ENCODE measurements at regions not wholly inside any gene's neighbourhood (a gene's known extent, or its start where the extent isn't known, plus 50 kb on each side); places are given as distances from the start of the nearest gene placed in this dataset.
A peak's percentile ranks its signal among the peaks of the same experiment; 100 is the strongest.
"Not testable (repeated sequence)": the region's sequence is repeated elsewhere in the genome, so short reads cannot be mapped to it uniquely, and the experiment has no call there.

DNA sequence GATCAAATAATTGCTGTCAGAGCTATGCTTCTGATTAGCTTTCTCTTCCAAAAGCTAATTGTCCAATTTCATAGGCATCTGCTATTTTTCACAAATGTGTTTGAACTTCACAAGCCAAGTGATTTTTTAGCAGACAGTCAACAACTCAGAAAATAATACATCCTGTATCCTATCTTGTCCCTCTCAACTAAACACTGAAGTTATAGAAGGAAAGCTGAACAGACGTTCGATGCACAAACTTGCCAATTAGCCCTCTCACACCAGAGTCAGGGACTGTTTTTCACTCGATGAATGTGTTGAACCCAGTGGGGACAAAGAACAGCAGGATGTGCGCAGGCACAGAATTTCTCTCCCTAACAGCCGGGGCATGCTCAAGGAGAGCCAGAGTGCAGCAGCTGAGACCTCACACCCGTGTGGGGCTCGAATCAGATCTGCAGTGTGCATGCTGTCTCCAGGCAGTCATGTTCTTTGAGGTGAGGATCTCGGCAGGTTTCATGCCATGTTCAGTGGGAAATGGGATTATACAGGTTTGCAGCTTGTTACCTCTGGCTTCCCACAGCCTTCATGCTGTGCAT lies 246.7 kb upstream of the SDK2 start:
- ATAC-seq (no peak), DNase-seq (no peak)

DNA sequence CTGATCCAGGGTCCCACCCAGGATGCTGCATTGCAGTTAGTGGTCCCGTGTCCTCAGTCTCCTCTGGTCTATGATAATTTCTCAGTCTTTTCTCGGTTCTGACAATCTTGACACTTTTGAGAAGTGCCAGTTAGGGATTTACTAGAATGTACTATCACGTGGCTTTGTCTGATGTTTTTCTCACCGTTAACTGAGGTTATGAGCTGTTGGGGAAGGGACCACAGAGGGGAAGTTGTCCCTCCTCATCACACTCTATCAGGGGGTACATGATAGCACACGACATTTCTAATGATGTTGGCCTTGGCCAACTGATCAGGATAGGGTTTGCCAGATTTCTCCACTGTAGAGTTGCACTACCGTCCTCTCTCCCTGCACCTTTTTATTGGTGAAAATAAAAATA lies 250.9 kb upstream of the SDK2 start:
- no peak for DNase-seq
- ATAC-seq = no peak

DNA sequence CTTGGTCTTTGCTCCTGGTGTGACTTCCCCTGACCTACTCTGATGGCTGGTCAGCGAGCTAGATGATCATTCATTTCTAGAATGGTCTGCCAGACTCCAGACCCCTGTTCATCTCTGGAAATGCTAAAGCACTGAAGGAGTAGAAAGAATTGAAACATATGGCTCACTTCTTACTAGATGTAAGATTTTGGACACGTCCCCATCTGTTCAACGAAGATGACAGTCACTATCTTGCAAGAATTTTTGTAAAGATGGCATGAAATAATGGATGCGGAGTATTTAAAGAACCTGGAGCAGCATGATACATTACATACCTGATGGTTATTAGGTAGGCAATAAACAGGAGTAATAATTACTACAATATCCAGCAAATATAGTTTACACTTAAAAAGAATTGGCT lies 252.7 kb upstream of the SDK2 start:
- no peak for DNase-seq
- no peak for ATAC-seq

DNA sequence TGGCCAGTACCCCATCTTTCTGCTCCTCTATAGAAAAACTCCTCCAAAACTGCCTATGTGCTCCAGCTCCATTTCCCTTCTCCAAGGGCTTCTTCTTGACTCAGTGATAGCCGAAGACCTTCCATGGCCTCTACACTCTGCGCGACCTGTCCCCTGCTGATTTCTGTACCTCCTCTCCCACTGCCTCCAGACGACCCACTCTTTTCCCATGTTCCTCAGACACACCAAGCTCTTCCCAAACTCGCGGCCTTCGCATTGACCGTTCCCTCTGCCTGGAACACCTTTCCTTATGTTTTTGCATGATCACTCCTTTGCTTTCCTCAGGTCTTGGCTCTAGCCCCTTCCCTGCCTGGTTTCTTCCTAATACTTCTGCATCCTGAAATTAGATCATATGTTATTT lies 255.6 kb upstream of the SDK2 start:
- no peak for DNase-seq
- no peak for ATAC-seq

DNA sequence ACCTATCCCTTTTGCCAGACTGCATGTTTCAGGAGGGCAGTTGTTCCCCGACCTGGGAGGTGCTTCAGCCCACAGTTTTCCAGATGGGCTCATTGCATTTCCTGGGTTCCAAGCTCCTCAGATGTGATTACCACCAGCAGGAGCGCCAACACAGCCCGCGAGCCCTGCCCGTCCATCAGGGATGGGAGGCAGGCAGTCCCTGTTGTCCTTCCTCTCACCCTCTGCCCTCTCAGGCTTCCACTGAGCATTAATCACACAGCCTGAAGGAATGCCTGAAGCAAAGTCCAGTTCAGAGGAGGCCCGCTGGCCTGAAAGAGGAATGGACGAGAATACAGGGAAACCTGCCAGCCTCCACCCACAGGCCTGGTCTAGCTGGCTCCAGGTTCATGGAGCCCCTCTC lies 256.3 kb upstream of the SDK2 start:
- no peak for ATAC-seq
- DNase-seq = no peak

DNA sequence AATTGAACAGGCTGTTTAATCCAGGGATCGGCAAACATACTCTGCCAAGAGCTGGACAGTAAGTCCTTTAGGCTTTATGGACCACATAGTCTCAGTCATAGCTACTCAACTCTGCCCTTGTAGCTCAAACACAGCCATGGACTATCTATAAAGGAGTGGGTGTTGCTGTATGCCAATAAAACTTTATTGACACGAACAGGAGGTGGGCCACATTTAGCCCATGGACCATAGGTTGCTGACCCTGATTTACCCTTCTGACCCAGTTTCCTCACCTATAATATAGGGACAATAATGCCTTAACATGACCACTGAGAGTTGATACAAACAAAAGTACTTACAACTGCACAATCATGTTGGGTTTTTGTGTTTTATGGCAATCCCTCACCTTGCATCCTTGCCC lies 257.0 kb upstream of the SDK2 start:
- DNase-seq (no peak), ATAC-seq (no peak)

DNA sequence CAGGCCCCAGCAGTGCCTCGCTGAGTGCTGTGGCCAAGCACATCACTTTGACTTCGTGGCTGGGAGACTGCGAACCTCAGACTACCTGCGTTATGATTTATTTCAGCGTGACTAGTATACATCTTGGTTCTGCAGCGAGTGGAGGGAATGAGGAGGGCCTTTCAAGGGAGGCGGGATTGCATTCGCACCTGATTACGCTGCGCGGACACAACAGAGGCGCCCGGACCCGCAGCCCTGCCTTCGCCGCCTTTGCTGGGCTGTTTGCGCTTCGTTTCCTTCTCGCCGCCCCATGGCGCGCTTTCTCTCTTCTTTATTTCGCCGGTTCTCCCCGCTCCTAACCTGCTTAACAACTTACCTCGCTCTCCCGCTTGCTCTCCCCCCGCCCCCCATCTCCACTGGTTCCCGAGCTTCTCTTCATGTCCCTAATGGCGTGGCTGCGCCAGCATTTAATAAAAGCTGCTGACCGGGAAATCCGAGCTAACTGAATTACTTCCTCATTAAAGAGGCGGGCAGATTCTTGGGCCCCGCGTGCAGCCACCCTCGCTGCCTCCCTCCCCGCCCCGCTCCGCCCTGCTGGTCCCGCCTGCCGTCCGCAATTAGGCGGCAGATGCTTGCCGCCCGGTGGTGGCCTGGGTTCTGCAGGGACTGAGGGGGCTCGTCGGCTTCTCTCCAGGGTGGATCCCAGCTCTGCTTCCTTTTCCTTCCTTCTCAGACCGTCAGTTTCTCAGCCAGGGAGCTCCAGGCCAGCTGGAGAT lies 257.6 kb upstream of the SDK2 start:
- ATAC-seq (no peak), DNase-seq (peak; percentile 36)

DNA sequence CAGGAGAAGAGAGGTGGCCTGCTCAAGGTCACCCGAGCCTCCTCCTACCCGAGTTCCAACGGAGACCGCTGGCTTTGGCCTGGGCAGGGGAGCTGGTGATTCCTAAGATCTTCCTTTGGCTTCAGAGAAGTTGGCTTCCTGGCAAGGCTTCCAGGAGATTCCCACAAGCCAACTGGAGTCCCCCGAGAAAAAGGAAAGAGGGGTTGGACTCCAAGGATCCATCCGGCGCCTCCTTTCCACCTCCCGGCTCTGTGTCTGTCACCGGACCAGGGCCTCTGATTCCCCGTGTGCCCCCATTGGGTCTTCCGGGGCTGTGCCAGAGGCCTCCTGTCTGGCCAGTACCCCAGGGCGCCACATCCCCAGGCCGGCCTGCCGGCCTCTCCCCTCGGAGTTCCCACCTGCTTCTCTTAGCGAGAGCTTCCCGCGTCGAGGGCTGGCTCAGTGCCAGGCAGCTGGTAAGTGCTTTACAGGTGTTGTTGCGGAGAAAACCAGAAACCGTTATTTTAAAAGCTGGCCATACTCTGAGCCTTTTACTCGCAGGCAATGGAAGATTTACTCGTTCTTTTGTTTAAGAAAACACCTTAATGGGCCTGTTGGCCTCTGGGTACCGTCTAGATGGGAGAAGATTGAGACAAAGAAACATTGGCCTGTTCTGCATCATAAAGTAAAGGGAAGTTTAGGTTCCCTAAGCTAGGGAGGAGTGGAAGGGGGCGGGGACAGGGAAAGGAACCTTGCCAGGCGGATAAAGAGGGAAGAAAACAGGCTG lies 258.4 kb upstream of the SDK2 start:
- no peak for ATAC-seq
- no peak for DNase-seq

DNA sequence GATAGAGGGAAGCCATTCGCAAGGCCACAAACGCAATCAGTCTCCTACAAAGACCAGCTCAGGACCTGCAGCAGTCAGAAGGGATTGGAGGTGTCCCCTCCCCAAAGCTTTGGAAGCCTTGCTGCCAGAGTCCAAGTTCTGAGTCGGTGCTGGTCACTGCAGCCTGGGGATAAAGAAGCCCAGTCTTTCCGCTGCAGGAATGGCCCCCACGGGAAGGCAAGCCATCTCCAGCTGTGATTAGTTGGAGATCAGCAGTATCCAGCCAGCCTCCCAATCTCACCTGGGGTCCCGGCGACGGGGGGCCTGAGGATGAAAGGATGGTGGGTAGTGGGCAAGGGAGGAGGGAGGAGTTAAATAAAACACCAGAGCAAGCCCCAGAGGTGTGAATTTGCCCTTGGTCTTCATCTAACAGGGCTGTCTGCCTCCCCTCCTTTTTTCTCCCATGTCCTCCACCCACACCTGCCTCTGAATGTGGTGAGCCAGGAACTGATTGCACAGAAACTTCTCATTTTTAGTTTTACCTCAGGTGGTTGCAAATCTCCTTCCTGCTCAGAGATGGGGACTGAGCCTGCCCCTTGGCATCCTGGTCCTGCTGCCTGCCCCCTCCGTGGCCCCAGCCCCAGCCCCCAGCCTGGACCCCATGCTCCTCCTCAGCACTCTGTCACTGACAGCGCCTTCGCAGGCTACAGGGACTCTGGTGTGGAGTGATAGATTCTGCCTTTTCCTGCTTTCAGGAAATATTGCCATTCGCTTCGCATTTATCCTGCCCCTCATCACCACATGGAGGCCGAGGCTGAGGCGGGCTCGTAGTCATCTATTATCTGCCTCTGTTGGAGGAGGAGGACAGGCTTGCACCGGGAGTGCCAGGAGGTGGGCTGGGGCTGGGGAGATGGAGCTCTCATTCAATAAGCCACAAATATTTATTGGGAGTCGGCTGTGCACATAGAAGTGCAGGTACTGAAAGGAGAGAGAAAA lies 262.9 kb upstream of the SDK2 start:
- ATAC-seq (no peak), DNase-seq (no peak)

DNA sequence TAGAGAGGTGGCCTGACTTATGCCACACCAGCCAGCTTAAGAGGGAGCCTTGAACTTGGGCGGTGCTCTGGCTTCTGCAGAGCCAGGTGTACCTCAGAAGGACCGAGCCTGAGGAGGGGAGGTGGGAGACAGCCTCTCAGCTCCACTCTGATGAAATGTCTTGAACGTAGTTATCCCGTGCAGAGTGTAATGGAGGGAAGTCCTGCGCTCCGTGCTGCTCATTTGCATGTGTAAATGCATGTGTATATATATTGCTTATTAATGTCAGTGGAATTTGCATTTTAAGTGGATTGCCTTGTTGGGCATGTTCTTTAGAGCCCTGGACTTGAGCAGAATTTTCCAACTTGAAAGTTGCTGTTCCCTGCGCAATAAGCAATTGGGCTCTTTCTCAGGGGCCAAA lies 264.9 kb upstream of the SDK2 start:
- ATAC-seq (no peak), DNase-seq (no peak)

DNA sequence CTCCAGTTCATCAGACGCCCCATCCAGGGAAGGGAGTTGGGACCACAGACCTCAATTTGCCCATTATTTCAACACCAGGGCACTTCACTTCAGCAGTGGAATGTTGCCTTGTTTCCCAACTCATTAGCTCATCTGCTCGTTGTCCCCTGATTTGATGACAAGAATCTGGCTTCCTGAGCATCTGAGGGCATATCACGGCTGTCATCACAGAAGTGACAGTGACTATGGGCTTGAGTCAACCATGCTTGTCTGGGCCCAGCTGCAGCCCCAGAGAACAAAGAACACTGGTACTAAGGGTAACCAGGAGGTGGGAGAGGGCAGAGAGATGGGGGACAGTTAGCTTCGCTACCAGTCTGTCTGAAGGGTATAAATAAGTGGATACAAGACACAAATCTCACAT lies 266.0 kb upstream of the SDK2 start:
- ATAC-seq (no peak), DNase-seq (no peak)

DNA sequence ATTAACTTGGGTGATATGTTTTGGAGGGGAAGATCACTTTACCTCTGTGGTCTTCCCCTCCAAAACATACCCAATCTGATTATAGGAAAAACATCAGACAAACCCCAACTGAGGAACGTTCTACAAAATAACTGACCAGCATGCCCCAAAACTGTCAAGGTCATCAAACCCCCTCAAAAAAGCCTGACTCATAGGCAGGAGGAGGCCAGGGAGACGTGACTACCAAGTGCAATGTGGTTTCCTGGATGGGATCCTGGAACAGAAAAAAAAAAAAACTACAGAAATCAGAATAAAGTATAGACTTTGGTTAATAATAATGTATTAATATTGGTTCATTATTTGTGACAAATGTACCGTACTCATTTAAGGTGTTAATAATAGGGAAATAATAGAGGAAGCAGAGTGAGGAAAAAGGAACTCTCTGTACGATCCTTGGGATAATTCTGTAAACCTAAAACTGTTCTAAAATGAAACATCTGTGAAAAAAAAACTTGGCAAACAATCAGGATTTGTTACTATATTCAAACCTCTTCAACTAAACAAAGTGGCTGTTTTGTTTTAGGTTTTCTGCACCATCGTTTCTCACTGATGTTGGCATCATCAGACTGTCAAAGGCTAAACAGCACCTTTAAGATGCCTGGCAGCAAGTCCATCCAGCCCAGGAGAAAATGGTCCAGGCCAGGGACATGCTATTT lies 266.7 kb upstream of the SDK2 start:
- ATAC-seq (no peak), DNase-seq (no peak)

DNA sequence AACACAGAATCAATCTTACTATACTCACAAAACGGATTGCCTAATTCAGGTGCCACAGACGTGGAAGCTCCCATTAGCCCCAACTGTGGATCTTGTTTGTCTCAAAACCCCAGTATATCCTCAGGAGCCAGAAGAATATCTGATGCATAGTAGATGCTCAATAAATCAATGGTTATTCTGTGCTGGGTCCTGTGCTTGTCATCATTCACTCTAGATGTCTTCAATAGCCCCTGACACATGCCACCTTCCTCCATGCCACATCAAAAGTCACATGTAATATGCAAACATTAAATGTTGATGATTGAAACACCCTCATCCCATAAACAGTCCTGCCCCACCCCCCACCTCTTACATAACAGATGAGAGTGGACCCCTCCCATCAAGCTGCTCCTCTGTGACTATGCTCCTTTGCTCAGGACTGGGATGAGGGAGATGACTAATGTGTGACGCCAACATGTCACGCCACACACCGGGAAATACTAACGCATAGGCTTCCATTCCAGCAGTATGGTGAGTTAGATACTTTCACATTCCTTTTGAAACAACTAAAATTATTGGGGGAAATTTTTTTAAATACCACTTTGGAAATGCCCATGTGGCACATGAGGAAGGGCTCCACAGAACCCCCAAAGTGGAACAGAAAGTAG lies 267.6 kb upstream of the SDK2 start:
- ATAC-seq (no peak), DNase-seq (no peak)

DNA sequence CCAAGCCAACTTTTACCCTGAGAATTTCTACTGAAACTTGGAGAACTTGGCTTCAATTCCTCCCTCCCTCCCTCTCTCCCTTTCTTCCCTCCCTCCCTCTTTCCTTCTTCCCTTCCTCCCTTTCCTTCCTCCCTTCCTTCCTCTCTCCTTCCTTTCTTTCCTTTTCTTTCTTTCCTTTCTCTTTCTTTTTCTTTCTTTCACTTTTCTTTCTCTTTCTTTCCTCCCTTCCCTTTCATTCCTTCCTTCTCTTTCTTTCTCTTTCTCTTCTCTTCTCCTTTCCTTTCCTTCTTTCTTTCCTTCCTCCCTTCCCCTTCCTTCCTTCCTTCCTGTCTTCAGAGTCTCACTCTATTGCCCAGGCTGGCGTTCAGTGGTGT lies 268.1 kb upstream of the SDK2 start:
- DNase-seq (no peak), ATAC-seq (no peak)

DNA sequence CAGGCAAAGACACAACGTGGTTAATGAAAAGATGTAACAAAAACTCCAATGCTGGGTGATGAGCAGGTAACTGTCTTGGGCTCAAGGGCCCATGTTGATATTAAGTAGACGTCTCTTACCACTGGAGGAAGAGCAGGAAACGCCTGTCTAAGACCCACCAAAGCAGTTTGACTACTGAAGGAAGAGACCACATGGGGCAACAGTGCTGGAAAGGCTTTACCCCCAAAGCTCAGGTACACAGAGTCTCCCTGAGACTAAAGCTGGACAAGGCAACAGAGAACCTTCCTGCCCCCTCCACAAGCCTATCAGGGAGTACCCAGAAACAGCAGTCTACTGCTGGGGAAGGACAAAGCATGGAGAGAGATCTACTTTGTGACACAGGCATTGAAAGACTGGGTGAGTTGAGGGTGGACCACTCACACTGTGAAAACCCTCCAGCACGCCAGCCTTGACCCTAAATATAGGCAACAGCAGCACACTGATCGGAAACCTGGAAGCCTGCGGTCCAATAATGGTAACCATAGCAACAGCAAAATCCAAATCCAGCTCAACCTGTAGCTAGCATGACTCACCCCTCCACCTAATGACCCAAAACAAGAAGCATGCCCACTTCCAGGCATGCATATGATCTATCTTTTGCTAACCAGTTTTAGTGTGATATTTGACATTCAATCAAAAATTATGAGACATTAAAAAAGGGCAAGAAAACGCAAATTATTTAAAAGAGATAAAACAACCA lies 270.5 kb upstream of the SDK2 start:
- ATAC-seq (no peak), DNase-seq (no peak)

DNA sequence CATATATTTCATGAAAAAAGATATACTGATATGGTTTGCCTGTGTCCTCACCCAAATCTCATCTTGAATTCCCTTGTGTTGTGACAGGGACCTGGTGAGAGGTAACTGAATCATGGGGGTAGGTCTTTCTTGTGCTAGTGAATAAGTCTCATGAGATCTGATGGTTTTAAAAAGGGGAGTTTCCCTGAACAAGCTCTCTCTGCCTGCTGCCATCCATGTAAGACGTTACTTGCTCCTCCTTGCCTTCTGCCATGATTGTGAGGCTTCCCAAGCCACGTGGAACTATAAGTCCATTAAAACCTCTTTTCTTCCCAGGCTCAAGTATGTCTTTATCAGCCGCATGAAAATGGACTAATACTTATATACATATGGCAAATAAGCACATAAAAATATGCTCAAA lies 274.8 kb upstream of the SDK2 start:
- not testable (repeated sequence) for ATAC-seq, DNase-seq

DNA sequence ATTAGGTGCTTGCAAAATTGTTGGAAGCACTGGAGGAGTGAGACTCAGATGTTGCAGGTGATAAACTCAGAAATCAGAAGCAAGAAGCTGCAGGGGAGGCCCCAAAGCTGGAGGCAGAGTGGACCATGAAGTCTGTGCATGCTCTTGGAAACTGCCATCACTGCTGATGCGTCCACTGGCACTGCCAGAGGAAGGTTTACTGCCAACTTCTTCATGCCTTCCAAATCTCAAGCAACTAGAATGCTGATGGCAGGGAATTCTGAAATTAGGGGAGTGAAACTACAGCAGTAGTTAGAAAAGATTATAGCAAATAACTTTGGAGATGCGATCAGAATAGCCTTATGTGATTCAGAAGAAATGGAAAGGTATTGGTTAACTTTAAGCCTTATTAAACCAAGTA lies 277.1 kb upstream of the SDK2 start:
- DNase-seq = no peak
- no peak for ATAC-seq

DNA sequence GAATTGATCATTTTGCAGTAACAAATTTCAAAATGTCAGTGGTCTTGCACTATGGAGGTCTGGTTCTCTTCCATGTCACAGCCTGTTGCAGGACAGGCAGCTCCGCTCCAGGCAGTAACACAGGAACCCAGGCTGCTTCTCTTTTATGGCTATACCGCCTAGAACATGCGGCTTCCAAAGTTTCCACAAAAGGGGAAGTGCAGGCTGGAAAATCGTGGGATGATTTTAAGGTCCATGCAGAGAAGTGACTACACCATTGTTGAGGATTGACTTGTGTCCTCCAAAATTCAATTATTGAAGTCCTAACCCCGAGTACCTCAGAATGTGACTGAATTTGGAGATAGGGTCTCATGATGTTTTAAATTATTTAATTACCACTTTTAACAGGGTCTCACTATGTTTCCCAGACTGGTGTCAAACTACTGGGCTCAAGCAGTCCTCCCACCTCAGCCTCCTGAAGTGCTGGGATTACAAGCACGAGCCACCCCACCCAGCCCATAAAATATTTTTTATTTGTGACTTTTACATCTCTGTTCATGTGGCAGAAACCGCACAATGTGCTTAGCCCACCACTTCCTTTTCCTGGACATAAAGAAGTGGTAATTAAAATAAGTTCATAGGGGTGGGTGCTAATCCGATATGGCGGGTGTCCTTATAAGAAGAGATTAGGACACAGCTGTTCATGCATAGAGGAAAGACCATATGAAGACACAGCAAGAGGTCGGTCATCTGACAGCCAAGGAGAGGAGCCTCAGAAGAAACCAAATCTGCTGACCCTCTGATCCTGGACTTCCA lies 279.2 kb upstream of the RPL38 start:
- ATAC-seq (no peak), DNase-seq (no peak)

DNA sequence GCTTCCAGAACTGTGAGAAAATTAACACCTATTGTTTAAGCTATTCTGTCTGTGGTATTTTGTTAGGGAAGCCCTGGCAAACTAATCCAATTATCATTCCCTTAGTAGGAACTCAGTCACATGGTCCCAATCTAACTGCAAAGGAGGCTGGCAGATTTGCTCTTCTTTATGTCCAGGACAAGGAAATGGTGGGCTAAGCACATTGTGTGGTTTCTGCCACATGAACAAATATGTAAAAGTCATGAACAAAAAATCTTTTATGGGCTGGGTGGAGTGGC lies 278.6 kb upstream of the RPL38 start:
- DNase-seq (no peak), ATAC-seq (no peak)

DNA sequence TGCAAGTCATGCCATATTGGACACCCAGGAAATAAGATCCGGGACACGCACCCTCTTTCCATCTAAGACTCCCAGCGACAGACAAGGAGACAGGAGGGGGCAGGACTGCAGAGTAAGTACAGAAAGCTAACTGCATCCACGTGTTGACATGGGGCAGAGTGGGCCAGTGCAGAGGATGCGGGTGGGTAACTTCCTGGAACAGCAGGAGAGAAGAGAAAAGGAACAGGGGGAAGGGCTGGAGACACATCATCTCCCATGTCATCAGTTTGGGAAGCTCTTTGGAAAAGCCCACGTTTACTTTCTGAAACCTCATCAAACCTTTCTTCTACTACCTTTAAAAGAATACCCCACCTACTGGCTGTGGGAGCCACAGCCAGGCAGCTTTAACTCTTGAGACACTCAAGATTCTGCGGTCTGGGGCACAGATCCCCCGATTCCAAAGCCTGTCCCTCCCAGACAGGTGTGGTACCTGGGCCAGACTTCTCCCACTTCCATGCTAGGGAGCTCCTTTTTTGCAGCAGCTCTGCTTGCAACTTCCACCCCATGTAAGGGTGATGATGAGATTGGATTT lies 273.5 kb upstream of the RPL38 start:
- DNase-seq (no peak), ATAC-seq (no peak)

All from stimulated activated naive CD8-positive, alpha-beta T cell treated with anti-CD3 and anti-CD28 coated beads, Interleukin-15, Interleukin-2, amounts not matched to agents 100 U/mL and 50 U/mL, for 24 hours (primary cell).